ENCODE measurements at regions not wholly inside any gene's neighbourhood (a gene's known extent, or its start where the extent isn't known, plus 50 kb on each side); places are given as distances from the start of the nearest gene placed in this dataset.

DNA sequence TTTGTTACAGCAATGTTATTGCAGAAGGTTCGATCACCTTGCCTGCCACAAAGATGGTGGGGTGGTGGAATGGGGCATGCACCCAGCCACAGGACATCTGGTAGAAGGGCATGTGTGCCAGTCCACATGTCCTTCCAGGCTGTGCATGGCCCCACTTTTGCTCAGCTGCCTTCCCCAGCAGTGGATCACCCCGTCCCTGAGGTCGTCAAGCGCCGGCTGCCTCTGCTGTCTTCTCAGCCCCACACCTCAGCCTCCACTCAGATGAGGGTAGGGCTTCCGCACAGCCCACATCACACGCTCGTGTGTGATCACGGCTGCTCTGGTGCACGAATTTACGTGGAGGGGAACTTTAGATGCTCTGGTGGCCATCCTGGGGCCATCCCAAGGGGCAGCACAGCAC, 109.5 kb upstream of the PMEPA1 start:
- TF ChIP-seq, protein P1, sequence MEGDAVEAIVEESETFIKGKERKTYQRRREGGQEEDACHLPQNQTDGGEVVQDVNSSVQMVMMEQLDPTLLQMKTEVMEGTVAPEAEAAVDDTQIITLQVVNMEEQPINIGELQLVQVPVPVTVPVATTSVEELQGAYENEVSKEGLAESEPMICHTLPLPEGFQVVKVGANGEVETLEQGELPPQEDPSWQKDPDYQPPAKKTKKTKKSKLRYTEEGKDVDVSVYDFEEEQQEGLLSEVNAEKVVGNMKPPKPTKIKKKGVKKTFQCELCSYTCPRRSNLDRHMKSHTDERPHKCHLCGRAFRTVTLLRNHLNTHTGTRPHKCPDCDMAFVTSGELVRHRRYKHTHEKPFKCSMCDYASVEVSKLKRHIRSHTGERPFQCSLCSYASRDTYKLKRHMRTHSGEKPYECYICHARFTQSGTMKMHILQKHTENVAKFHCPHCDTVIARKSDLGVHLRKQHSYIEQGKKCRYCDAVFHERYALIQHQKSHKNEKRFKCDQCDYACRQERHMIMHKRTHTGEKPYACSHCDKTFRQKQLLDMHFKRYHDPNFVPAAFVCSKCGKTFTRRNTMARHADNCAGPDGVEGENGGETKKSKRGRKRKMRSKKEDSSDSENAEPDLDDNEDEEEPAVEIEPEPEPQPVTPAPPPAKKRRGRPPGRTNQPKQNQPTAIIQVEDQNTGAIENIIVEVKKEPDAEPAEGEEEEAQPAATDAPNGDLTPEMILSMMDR (IDR thresholded peaks at IDR 0.05; ENCODE audit: insufficient read depth in 1 of 2, low read depth in 1 of 2, low read length in 1 of 2, severe bottlenecking in 1 of 2, unreplicated experiment in 1 of 2) = no peak
- H3K27ac Mint-ChIP-seq (ENCODE audit: unreplicated experiment) = no peak overlapping the region
- H3K9me3 Mint-ChIP-seq (ENCODE audit: unreplicated experiment) = no peaks in the 10 kb centered on the region
- peaks cover 4% of the 10 kb centered on the region for H3K36me3 Mint-ChIP-seq (ENCODE audit: insufficient read depth, unreplicated experiment)
- no peak overlapping the region for H3K4me3 Mint-ChIP-seq (ENCODE audit: unreplicated experiment)
- no TSS peak for BruUV-seq (replicated peaks)
- peaks cover 27% of the 10 kb centered on the region for H3K27me3 Mint-ChIP-seq (ENCODE audit: insufficient read depth, unreplicated experiment)
- no peaks in the 10 kb centered on the region for H3K4me1 Mint-ChIP-seq (ENCODE audit: low read depth, unreplicated experiment)
- no peaks in the 10 kb centered on the region for H3K36me3 ChIP-seq (ENCODE audit: control insufficient read depth, insufficient read depth, low read length)
- no peak overlapping the region for H3K4me3 ChIP-seq (ENCODE audit: low read depth, low read length)
- ChIA-PET CTCF (no interaction called here), POLR2A (no interaction called here)
- intact Hi-C loops (cut with micrococcal nuclease; ENCODE audit: unreplicated experiment) = no loop called here
- peaks cover 3% of the 10 kb centered on the region; the same call in 1 of the 2 replicates for H3K9me3 ChIP-seq
- H3K4me1 ChIP-seq = no peaks in the 10 kb centered on the region
- H3K27me3 ChIP-seq (replicated peaks; ENCODE audit: control insufficient read depth, insufficient read depth, low read length) = no peaks in the 10 kb centered on the region; the same call in 1 of the 2 replicates
- DNase-seq = no peak

DNA sequence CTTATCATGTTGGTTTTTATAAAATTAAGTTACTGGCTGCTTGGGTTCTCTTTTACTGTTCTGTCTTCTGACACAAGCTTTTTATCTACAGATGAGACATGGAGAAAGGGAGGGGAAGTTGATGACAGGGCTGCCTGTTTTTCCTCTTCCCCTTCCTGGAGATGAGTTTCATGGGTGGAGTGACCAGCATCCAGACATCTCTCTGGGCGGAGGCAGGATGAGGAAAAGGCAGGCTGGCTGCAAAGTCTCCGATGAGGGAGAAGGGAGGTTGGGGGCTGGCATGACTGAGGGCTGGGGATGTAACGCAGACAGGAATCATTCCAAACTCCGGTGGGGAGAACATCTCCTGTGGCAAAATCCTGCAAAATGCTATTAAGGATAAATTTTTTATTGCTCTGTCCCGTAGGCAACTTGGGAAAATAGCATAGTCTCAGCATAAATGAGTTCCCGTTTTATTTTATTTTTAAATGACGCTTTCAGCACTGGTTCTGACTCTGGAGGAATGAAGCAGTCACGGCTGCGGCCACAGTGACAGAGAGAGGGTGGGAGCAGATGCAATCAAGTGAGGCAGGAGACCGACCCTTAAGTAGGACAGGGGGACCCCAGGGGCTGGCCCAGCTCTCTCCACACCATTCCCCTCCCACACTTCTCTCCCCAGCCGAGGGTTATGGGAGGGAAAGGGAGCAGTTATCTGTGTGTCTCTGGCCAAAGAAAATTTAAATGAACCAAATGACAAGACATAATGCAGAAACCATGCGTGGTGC, 108.8 kb upstream of the PMEPA1 start:
- DNase-seq = no peak
- H3K4me3 ChIP-seq (ENCODE audit: low read depth, low read length) = no peak overlapping the region
- TF ChIP-seq, protein P1 (IDR thresholded peaks at IDR 0.05; ENCODE audit: insufficient read depth in 1 of 2, low read depth in 1 of 2, low read length in 1 of 2, severe bottlenecking in 1 of 2, unreplicated experiment in 1 of 2) = no peak
- no TSS peak for BruUV-seq (replicated peaks)
- no peak overlapping the region for H3K4me3 Mint-ChIP-seq (ENCODE audit: unreplicated experiment)
- intact Hi-C loops (cut with micrococcal nuclease; ENCODE audit: unreplicated experiment) = no loop called here
- no peaks in the 10 kb centered on the region for H3K36me3 ChIP-seq (ENCODE audit: control insufficient read depth, insufficient read depth, low read length)
- H3K27ac Mint-ChIP-seq (ENCODE audit: unreplicated experiment) = no peak overlapping the region
- POLR2A ChIA-PET = no interaction called here
- CTCF ChIA-PET = no interaction called here
- H3K27me3 ChIP-seq (replicated peaks; ENCODE audit: control insufficient read depth, insufficient read depth, low read length) = no peaks in the 10 kb centered on the region; the same call in 1 of the 2 replicates
- peaks cover 24% of the 10 kb centered on the region for H3K27me3 Mint-ChIP-seq (ENCODE audit: insufficient read depth, unreplicated experiment)
- peaks cover 4% of the 10 kb centered on the region for H3K36me3 Mint-ChIP-seq (ENCODE audit: insufficient read depth, unreplicated experiment)
- H3K9me3 Mint-ChIP-seq (ENCODE audit: unreplicated experiment) = no peaks in the 10 kb centered on the region
- H3K9me3 ChIP-seq = peaks cover 3% of the 10 kb centered on the region; the same call in 1 of the 2 replicates
- no peaks in the 10 kb centered on the region for H3K4me1 ChIP-seq
- H3K4me1 Mint-ChIP-seq (ENCODE audit: low read depth, unreplicated experiment) = no peaks in the 10 kb centered on the region

DNA sequence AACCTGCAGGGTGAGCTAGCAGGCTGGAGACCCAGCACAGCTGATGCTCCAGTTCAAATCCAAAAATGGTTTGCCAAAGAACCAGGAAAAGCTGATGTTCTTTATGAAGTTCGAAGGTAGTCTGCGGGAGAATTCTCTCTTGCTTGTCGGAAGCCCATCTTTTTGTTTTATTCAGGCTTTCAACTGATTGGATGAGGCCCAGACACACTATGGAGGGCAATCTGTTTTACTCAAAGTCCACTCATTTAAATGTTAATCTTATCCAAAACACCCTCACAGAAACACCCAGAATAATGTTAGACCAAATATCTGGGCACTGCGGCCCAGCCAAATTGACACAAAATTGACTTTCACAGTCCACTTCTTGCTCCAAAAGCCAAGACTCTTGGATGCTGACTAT, 105.6 kb upstream of the PMEPA1 start:
- Mint-ChIP-seq H3K4me1 (ENCODE audit: low read depth, unreplicated experiment) (peaks cover 15% of the 10 kb centered on the region), H3K9me3 (ENCODE audit: unreplicated experiment) (no peaks in the 10 kb centered on the region), H3K27me3 (ENCODE audit: insufficient read depth, unreplicated experiment) (peaks cover 18% of the 10 kb centered on the region), H3K4me3 (ENCODE audit: unreplicated experiment) (no peak overlapping the region), H3K27ac (ENCODE audit: unreplicated experiment) (no peak overlapping the region), H3K36me3 (ENCODE audit: insufficient read depth, unreplicated experiment) (peaks cover 4% of the 10 kb centered on the region)
- peaks cover 3% of the 10 kb centered on the region; the same call in 1 of the 2 replicates for H3K9me3 ChIP-seq
- TF ChIP-seq, protein P1 (IDR thresholded peaks at IDR 0.05; ENCODE audit: insufficient read depth in 1 of 2, low read depth in 1 of 2, low read length in 1 of 2, severe bottlenecking in 1 of 2, unreplicated experiment in 1 of 2) = no peak
- intact Hi-C loops (cut with micrococcal nuclease; ENCODE audit: unreplicated experiment) = no loop called here
- BruUV-seq (replicated peaks) = no TSS peak
- H3K36me3 ChIP-seq (ENCODE audit: control insufficient read depth, insufficient read depth, low read length) = no peaks in the 10 kb centered on the region
- H3K4me1 ChIP-seq = peaks cover 12% of the 10 kb centered on the region
- ChIA-PET POLR2A (no interaction called here), CTCF (interaction anchor here (0.5 kb wide), 1 partner anchor 288 kb away, joined by 3 read pairs; no protein-coding TSS in a partner anchor)
- H3K27me3 ChIP-seq (replicated peaks; ENCODE audit: control insufficient read depth, insufficient read depth, low read length) = no peaks in the 10 kb centered on the region; the same call in 1 of the 2 replicates
- no peak for DNase-seq
- H3K4me3 ChIP-seq (ENCODE audit: low read depth, low read length) = no peak overlapping the region
